Gastrocnemius medialis (tissue), 4 donors: ENCODE measurements at regions not wholly inside any gene's neighbourhood (a gene's known extent, or its start where the extent isn't known, plus 50 kb on each side); places are given as distances from the start of the nearest gene placed in this dataset.

Experiments used
- POLR2A ChIP-seq, 2 donors: fragments of 450-650 bp; IDR thresholded peaks; one replicate each; pipeline ENCODE4 v1.6.1; 2017; ENCODE audit warnings: antibody characterized with exemption in 2 of 2, mild to moderate bottlenecking in 2 of 2, moderate library complexity in 2 of 2
- TF ChIP-seq, protein P1 (sequence below), 5 experiments: fragments of 450-650 bp in 3 of 5; fragments of 200-600 bp in 2 of 5; sonication (generic) in 2 of 5; IDR thresholded peaks in 4 of 5; conservative IDR thresholded peaks in 1 of 5; 1 replicate in 4 of 5; 2 replicates in 1 of 5; pipeline ENCODE4 v1.5.1; 2016 to 2019; ENCODE audit warnings: antibody characterized with exemption in 5 of 5, mild to moderate bottlenecking in 3 of 5, moderate library complexity in 3 of 5

DNA sequence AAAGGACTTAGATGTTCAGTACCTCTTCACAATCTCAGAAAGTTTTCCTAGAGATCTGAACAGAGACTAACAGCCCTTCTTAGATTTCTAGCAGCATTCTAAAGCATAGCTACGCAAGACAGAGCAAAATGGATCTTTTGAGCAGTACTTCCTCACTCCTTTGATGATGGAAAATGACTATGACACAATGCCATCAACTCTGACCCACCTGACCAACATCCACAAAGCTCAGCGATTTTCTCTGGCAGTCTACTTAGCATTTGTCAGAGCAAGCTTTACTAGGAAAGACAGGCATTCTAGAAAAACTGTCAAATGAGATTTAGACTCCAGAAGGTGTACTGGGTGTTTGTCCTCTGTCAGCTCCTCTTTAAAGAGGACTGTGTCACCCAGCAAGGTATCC, 180.9 kb upstream of the ACVR2A start:
- TF ChIP-seq, protein P1, sequence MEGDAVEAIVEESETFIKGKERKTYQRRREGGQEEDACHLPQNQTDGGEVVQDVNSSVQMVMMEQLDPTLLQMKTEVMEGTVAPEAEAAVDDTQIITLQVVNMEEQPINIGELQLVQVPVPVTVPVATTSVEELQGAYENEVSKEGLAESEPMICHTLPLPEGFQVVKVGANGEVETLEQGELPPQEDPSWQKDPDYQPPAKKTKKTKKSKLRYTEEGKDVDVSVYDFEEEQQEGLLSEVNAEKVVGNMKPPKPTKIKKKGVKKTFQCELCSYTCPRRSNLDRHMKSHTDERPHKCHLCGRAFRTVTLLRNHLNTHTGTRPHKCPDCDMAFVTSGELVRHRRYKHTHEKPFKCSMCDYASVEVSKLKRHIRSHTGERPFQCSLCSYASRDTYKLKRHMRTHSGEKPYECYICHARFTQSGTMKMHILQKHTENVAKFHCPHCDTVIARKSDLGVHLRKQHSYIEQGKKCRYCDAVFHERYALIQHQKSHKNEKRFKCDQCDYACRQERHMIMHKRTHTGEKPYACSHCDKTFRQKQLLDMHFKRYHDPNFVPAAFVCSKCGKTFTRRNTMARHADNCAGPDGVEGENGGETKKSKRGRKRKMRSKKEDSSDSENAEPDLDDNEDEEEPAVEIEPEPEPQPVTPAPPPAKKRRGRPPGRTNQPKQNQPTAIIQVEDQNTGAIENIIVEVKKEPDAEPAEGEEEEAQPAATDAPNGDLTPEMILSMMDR (IDR thresholded peaks at IDR 0.05 in 4 of 5, conservative IDR thresholded peaks at IDR 0.05 in 1 of 5) = no peak
- TF ChIP-seq POLR2A (IDR thresholded peaks at IDR 0.05) = no peak
